ENCODE measurements at regions not wholly inside any gene's neighbourhood (a gene's known extent, or its start where the extent isn't known, plus 50 kb on each side); places are given as distances from the start of the nearest gene placed in this dataset.

DNA sequence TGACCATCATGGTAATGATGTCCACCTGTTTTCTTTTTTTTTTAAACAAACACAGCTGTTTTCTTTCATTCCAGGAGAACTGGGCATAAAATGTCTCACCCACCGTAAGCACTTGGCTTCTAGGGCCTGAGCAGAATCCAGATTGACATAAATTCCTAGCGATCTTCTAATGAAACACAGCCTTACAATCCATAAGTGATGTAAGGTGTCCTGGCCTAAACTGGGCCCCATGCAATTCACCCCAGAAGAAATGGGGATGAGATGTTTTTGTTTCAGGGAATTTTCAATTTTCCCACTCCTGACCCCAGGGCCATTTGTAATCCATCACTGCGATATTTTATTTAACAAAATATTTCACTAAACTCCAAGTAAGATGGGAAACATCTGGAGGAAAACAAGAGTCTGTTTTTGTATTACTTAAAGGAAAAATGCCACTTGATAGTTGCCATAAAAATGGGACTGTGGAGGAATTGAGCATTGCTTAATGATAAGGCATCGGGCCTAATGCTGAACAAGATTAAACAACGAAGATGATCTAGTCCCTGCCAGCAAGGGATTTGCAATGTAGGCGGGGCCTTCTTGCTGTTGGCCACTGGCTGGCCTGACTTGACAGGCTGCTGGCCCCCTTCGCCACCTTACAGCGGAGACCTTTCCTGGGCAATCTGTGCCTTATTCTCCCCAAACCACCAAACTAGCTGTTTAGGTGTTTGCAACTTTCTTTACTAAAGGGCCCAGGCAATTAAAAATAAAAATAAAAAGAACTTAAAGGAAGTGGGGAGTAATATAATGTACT lies 183.7 kb downstream of the CD109 start:
- no peak overlapping the region for H3K4me3 ChIP-seq
- no peaks in the 10 kb centered on the region for H3K4me1 ChIP-seq
- TF ChIP-seq POLR2AphosphoS5 (IDR thresholded peaks at IDR 0.05) (no peak), POLR2A (IDR thresholded peaks at IDR 0.05) (no peak), CTCF (IDR thresholded peaks at IDR 0.05) (no peak)
- no peaks in the 10 kb centered on the region for H3K27me3 ChIP-seq
- DNase-seq (ENCODE audit: low spot score in 2 of 2) = no peak
- intact Hi-C loops (cut with DNase I; ENCODE audit: low total_unique reads) = no loop called here
- no peaks in the 10 kb centered on the region for H3K36me3 ChIP-seq
- H3K27ac ChIP-seq = no peak overlapping the region
- H3K9me3 ChIP-seq = no peaks in the 10 kb centered on the region

DNA sequence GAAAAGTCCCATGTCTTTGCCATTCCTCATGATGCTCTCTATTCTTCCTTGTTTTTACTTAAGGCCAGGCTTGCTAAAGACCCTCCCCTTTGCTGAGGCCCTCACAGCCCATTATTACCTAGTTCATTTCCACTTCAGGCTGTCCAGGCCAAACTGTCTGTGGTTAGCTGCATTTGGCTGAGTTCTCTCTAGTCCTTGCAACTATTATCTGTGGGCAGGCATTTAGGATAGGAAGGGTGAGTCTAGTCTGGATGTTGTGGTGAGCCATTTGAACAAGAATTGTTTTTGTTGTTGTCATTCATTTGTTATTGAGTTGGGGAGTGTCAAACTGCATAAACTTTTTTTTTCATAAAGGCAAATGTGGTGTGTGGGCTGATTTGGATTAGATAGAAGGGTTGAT lies 182.4 kb downstream of the CD109 start:
- no peak overlapping the region for H3K27ac ChIP-seq
- H3K4me1 ChIP-seq = no peaks in the 10 kb centered on the region
- no peaks in the 10 kb centered on the region for H3K27me3 ChIP-seq
- H3K4me3 ChIP-seq = no peak overlapping the region
- no peak for DNase-seq (ENCODE audit: low spot score in 2 of 2)
- no peaks in the 10 kb centered on the region for H3K9me3 ChIP-seq
- no peaks in the 10 kb centered on the region for H3K36me3 ChIP-seq
- TF ChIP-seq POLR2AphosphoS5 (IDR thresholded peaks at IDR 0.05) (no peak), CTCF (IDR thresholded peaks at IDR 0.05) (no peak), POLR2A (IDR thresholded peaks at IDR 0.05) (no peak)
- intact Hi-C loops (cut with DNase I; ENCODE audit: low total_unique reads) = no loop called here

Measured in breast epithelium (tissue), 4 donors.